ENCODE measurements at regions not wholly inside any gene's neighbourhood (a gene's known extent, or its start where the extent isn't known, plus 50 kb on each side); places are given as distances from the start of the nearest gene placed in this dataset.

DNA sequence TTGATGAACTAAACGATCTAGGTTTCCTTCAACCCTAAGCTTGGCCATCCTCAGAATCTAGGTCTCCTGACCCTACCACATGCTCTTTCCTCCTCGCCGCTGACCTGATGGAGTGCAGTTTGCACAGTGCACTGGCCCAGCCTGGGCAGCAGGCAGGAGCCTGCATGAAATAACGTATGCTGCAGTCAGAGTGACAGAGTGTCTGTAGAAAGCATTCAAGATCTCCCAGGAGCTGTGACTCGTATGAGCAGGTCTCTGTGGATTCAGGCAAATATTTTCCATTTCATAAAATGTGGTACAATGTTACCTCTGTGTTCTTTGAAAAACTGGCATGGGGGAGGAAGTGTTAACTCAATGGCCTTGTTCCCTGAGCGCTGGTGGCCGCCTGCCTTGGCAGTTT, 441.8 kb downstream of the RPS24 start:
- H3K36me3 ChIP-seq (ENCODE audit: low read depth), result no peaks in the 10 kb centered on the region
- H3K4me1 ChIP-seq (replicated peaks; ENCODE audit: insufficient read depth), result no peaks in the 10 kb centered on the region
- POLR2A ChIA-PET (ENCODE audit: unreplicated experiment), result no interaction called here
- no peak for TF ChIP-seq EZH2 (IDR thresholded peaks at IDR 0.05; ENCODE audit: low read depth)
- TF ChIP-seq, protein P1, sequence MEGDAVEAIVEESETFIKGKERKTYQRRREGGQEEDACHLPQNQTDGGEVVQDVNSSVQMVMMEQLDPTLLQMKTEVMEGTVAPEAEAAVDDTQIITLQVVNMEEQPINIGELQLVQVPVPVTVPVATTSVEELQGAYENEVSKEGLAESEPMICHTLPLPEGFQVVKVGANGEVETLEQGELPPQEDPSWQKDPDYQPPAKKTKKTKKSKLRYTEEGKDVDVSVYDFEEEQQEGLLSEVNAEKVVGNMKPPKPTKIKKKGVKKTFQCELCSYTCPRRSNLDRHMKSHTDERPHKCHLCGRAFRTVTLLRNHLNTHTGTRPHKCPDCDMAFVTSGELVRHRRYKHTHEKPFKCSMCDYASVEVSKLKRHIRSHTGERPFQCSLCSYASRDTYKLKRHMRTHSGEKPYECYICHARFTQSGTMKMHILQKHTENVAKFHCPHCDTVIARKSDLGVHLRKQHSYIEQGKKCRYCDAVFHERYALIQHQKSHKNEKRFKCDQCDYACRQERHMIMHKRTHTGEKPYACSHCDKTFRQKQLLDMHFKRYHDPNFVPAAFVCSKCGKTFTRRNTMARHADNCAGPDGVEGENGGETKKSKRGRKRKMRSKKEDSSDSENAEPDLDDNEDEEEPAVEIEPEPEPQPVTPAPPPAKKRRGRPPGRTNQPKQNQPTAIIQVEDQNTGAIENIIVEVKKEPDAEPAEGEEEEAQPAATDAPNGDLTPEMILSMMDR (conservative IDR thresholded peaks at IDR 0.05), result no peak
- no peaks in the 10 kb centered on the region for H3K79me2 ChIP-seq (ENCODE audit: low read depth)
- no peak overlapping the region for H3K4me3 ChIP-seq
- no peaks in the 10 kb centered on the region for H3K9me3 ChIP-seq (ENCODE audit: insufficient read depth, low read depth)
- no peaks in the 10 kb centered on the region for H3K9me2 ChIP-seq (ENCODE audit: insufficient read depth)
- no peaks in the 10 kb centered on the region for H4K20me1 ChIP-seq (ENCODE audit: insufficient read depth)
- no peak for DNase-seq
- no peak overlapping the region for H3K4me2 ChIP-seq
- H3K27me3 ChIP-seq (ENCODE audit: insufficient read depth, low read depth), result peaks cover 26% of the 10 kb centered on the region
- no TSS peak for BruUV-seq (replicated peaks)
- no peak overlapping the region for H3K27ac ChIP-seq
- CTCF ChIA-PET, result no interaction called here
- H2AFZ ChIP-seq, result no peak overlapping the region
- H3F3A ChIP-seq (ENCODE audit: insufficient read depth, low read depth), result no peaks in the 10 kb centered on the region
- intact Hi-C loops (cut with micrococcal nuclease; ENCODE audit: unreplicated experiment), result no loop called here

DNA sequence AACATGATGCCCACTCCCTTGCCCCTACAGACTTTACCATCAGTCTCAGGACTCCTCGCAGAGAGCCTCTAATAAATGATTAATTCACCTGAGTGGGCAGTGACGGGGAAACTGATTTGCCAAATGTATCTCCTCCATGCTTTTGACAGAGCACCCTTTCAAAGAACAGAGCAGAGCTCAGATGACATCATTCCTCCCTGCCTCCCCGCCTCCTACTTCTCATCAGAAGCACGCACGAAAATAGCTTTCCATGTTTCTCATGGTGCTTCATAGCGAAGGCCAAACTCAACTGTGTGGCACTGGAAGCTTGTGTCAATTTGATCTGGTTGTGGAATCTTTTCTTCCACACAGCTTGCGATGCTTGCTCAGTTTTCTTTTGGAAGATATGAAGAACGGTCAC, 442.5 kb downstream of the RPS24 start:
- Histone ChIP-seq H4K20me1 (ENCODE audit: insufficient read depth) (no peaks in the 10 kb centered on the region), H3K9me3 (ENCODE audit: insufficient read depth, low read depth) (no peaks in the 10 kb centered on the region), H2AFZ (no peak overlapping the region), H3K27ac (no peak overlapping the region), H3K9me2 (ENCODE audit: insufficient read depth) (no peaks in the 10 kb centered on the region), H3K27me3 (ENCODE audit: insufficient read depth, low read depth) (peaks cover 26% of the 10 kb centered on the region), H3K79me2 (ENCODE audit: low read depth) (no peaks in the 10 kb centered on the region), H3K4me1 (replicated peaks; ENCODE audit: insufficient read depth) (no peaks in the 10 kb centered on the region), H3K4me2 (no peak overlapping the region), H3K36me3 (ENCODE audit: low read depth) (no peaks in the 10 kb centered on the region), H3F3A (ENCODE audit: insufficient read depth, low read depth) (no peaks in the 10 kb centered on the region), H3K4me3 (no peak overlapping the region)
- intact Hi-C loops (cut with micrococcal nuclease; ENCODE audit: unreplicated experiment), result no loop called here
- POLR2A ChIA-PET (ENCODE audit: unreplicated experiment), result no interaction called here
- BruUV-seq (replicated peaks), result no TSS peak
- TF ChIP-seq, protein P1 (conservative IDR thresholded peaks at IDR 0.05), result no peak
- TF ChIP-seq EZH2 (IDR thresholded peaks at IDR 0.05; ENCODE audit: low read depth), result no peak
- no peak for DNase-seq
- CTCF ChIA-PET, result interaction anchor here (0.6 kb wide), 1 partner anchor 626 kb away, joined by 3 read pairs; no protein-coding TSS in a partner anchor

DNA sequence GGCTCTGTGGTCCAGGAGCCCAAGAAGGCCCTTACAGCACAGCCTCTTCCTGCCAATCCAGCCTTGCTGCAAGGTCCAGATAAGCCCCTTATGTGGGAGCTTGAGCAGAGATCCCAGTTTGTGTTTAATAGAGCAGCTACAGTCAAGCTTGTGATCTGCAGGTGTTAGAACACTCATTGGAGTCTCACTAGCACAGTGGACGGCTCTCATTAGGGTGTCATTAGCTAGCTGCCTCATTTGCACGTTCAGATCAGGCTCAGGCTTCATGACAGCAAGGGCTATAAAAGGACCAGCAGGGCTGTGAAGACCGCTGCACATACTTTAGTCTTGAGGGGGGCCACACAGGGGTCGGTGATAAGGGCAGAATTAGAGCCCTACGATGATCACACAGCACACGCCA, 443.2 kb downstream of the RPS24 start:
- H3K36me3 ChIP-seq (ENCODE audit: low read depth), result no peaks in the 10 kb centered on the region
- no peaks in the 10 kb centered on the region for H3K9me3 ChIP-seq (ENCODE audit: insufficient read depth, low read depth)
- H3F3A ChIP-seq (ENCODE audit: insufficient read depth, low read depth), result no peaks in the 10 kb centered on the region
- no peak for TF ChIP-seq EZH2 (IDR thresholded peaks at IDR 0.05; ENCODE audit: low read depth)
- TF ChIP-seq, protein P1 (conservative IDR thresholded peaks at IDR 0.05), result no peak
- H3K4me3 ChIP-seq, result no peak overlapping the region
- no peaks in the 10 kb centered on the region for H3K79me2 ChIP-seq (ENCODE audit: low read depth)
- DNase-seq, result no peak
- H4K20me1 ChIP-seq (ENCODE audit: insufficient read depth), result no peaks in the 10 kb centered on the region
- no TSS peak for BruUV-seq (replicated peaks)
- CTCF ChIA-PET, result no interaction called here
- H3K27ac ChIP-seq, result no peak overlapping the region
- H3K4me1 ChIP-seq (replicated peaks; ENCODE audit: insufficient read depth), result no peaks in the 10 kb centered on the region
- POLR2A ChIA-PET (ENCODE audit: unreplicated experiment), result no interaction called here
- intact Hi-C loops (cut with micrococcal nuclease; ENCODE audit: unreplicated experiment), result no loop called here
- no peaks in the 10 kb centered on the region for H3K9me2 ChIP-seq (ENCODE audit: insufficient read depth)
- H3K4me2 ChIP-seq, result no peak overlapping the region
- H2AFZ ChIP-seq, result no peak overlapping the region
- peaks cover 26% of the 10 kb centered on the region for H3K27me3 ChIP-seq (ENCODE audit: insufficient read depth, low read depth)

Data from PC-9 (cell line).